Neural crest cell (in vitro differentiated cells): ENCODE measurements at regions not wholly inside any gene's neighbourhood (a gene's known extent, or its start where the extent isn't known, plus 50 kb on each side); places are given as distances from the start of the nearest gene placed in this dataset.
"Not testable (repeated sequence)": the region's sequence is repeated elsewhere in the genome, so short reads cannot be mapped to it uniquely, and the experiment has no call there.

Source experiments
- DNase-seq: peaks from one replicate; pipeline ENCODE4 v3.0.0; 2021; ENCODE audit warnings: low read depth, mixed read lengths, low spot score
- H3K27ac Mint-ChIP-seq: one replicate; pipeline ENCODE4 v1.8.0; 2021; ENCODE audit warnings: mild to moderate bottlenecking, mixed read lengths; ENCODE audit not compliant: unreplicated experiment
- H3K27me3 Mint-ChIP-seq: 2 replicates; pipeline ENCODE4 v1.8.0; 2021; ENCODE audit warnings: low read depth, mild to moderate bottlenecking, mixed read lengths
- H3K36me3 Mint-ChIP-seq: 2 replicates; pipeline ENCODE4 v1.8.0; 2021; ENCODE audit warnings: low read depth, mild to moderate bottlenecking, mixed read lengths
- H3K4me1 Mint-ChIP-seq: 2 replicates; pipeline ENCODE4 v1.8.0; 2021; ENCODE audit warnings: mixed read lengths
- H3K4me3 Mint-ChIP-seq: one replicate; pipeline ENCODE4 v1.8.0; 2021; ENCODE audit warnings: mild to moderate bottlenecking, mixed read lengths
- H3K9me3 Mint-ChIP-seq: 2 replicates; pipeline ENCODE4 v1.8.0; 2021; ENCODE audit warnings: mixed read lengths
- CTCF ChIP-seq: fragments of 200-600 bp; sonication (generic); conservative IDR thresholded peaks from 2 replicates; pipeline ENCODE4 v1.5.0; 2021; ENCODE audit warnings: antibody characterized with exemption, mild to moderate bottlenecking

GRCh38 chr5:40441733-40442132 lies 238.0 kb upstream of the PTGER4 start:
- Mint-ChIP-seq H3K27ac (no peak overlapping the region), H3K4me3 (no peak overlapping the region), H3K36me3 (no peaks in the 10 kb centered on the region), H3K9me3 (peaks cover 2% of the 10 kb centered on the region), H3K4me1 (no peaks in the 10 kb centered on the region), H3K27me3 (no peaks in the 10 kb centered on the region)
- no peak for TF ChIP-seq CTCF
- DNase-seq: no peak

- H3K9me3 Mint-ChIP-seq: peaks cover 2% of the 10 kb centered on the region
- H3K4me3 Mint-ChIP-seq: no peak overlapping the region
- no peak for TF ChIP-seq CTCF
- no peaks in the 10 kb centered on the region for H3K36me3 Mint-ChIP-seq
- H3K4me1 Mint-ChIP-seq: no peaks in the 10 kb centered on the region
- H3K27ac Mint-ChIP-seq: no peak overlapping the region
- no peak for DNase-seq
- no peaks in the 10 kb centered on the region for H3K27me3 Mint-ChIP-seq
These were observed 239.0 kb upstream of the PTGER4 start for GRCh38 chr5:40440746-40441145.

DNA sequence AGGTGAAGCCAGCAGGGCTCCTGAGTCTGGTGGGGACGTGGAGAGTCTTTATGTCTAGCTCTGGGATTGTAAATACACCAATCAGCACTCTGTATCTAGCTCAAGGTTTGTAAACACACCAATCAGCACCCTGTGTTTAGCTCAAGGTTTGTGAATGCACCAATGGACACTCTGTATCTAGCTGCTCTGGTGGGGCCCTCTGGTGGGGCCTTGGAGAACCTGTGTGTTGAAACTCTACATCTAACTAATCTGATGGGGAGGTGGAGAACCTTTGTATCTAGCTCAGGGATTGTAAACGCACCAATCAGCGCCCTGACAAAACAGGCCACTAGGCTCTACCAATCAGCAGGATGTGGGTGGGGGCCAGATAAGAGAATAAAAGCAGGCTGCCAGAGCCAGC lies 240.6 kb upstream of the PTGER4 start:
- H3K36me3 Mint-ChIP-seq, H3K27ac Mint-ChIP-seq, H3K4me3 Mint-ChIP-seq, H3K4me1 Mint-ChIP-seq, H3K27me3 Mint-ChIP-seq, H3K9me3 Mint-ChIP-seq, DNase-seq: not testable (repeated sequence)

GRCh38 chr5:40438646-40439045 lies 241.1 kb upstream of the PTGER4 start:
- H3K36me3 Mint-ChIP-seq, DNase-seq, H3K4me1 Mint-ChIP-seq, H3K9me3 Mint-ChIP-seq, H3K27ac Mint-ChIP-seq, H3K4me3 Mint-ChIP-seq, H3K27me3 Mint-ChIP-seq: not testable (repeated sequence)

- H3K36me3 Mint-ChIP-seq: no peaks in the 10 kb centered on the region
- no peaks in the 10 kb centered on the region for H3K4me1 Mint-ChIP-seq
- no peaks in the 10 kb centered on the region for H3K27me3 Mint-ChIP-seq
- H3K4me3 Mint-ChIP-seq: no peak overlapping the region
- TF ChIP-seq CTCF: no peak
- H3K9me3 Mint-ChIP-seq: no peaks in the 10 kb centered on the region
- H3K27ac Mint-ChIP-seq: no peak overlapping the region
- no peak for DNase-seq
These were observed 242.3 kb upstream of the PTGER4 start for GRCh38 chr5:40437452-40437861.

GRCh38 chr5:40436535-40437237 lies 243.0 kb upstream of the PTGER4 start:
- Mint-ChIP-seq H3K27me3 (no peaks in the 10 kb centered on the region), H3K27ac (no peak overlapping the region), H3K36me3 (no peaks in the 10 kb centered on the region), H3K9me3 (no peaks in the 10 kb centered on the region), H3K4me1 (no peaks in the 10 kb centered on the region), H3K4me3 (no peak overlapping the region)
- no peak for TF ChIP-seq CTCF
- DNase-seq: no peak

DNA sequence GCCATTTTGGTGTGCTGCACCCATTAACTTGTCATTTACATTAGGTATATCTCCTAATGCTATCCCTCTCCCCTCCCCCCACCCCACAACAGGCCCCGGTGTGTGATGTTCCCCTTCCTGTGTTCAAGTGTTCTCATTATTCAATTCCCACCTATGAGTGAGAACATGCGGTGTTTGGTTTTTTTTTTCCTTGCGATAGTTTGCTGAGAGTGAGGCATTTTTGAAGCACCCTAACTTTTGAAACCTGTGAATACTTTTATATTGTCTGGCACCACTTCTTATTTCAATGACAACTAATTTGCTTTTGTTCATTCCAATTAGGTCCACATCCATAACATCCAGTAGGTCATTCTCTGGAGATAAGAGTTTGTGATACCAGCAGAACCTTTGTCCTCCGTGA lies 244.0 kb upstream of the PTGER4 start:
- DNase-seq, H3K4me1 Mint-ChIP-seq, H3K27me3 Mint-ChIP-seq, H3K27ac Mint-ChIP-seq, H3K36me3 Mint-ChIP-seq, H3K9me3 Mint-ChIP-seq, H3K4me3 Mint-ChIP-seq: not testable (repeated sequence)
